NCI-H2171 (cell line): ENCODE measurements at regions not wholly inside any gene's neighbourhood (a gene's known extent, or its start where the extent isn't known, plus 50 kb on each side); places are given as distances from the start of the nearest gene placed in this dataset.
"Not testable (repeated sequence)": the region's sequence is repeated elsewhere in the genome, so short reads cannot be mapped to it uniquely, and the experiment has no call there.

ENCODE experiments used
- DNase-seq: peaks from one replicate; lab custom pipeline; 2025; lab: John Stamatoyannopoulos, UW

- no peak for DNase-seq
Measured at GRCh38 chr21:19076031-19076430, 672.4 kb upstream of the TMPRSS15 start.

GRCh38 chr21:19109694-19110093, 706.1 kb upstream of the TMPRSS15 start:
- no peak for DNase-seq

- DNase-seq = not testable (repeated sequence)
Measured at GRCh38 chr21:19119259-19119658, 715.7 kb upstream of the TMPRSS15 start.

- DNase-seq = no peak
Measured at GRCh38 chr21:19120591-19120990, 717.0 kb upstream of the TMPRSS15 start.

- peak; percentile 18 for DNase-seq
Measured at GRCh38 chr21:19122356-19122755, 718.8 kb upstream of the TMPRSS15 start.

GRCh38 chr21:19123053-19123452, 719.5 kb upstream of the TMPRSS15 start:
- no peak for DNase-seq

- no peak for DNase-seq
Measured at GRCh38 chr21:19123525-19123924, 719.9 kb upstream of the TMPRSS15 start.

- DNase-seq = no peak
Measured at GRCh38 chr21:19124691-19125090, 721.1 kb upstream of the TMPRSS15 start.

- no peak for DNase-seq
Measured at GRCh38 chr21:19130379-19131028, 726.9 kb upstream of the TMPRSS15 start.

- no peak for DNase-seq
Measured at GRCh38 chr21:19141511-19141910, 737.9 kb upstream of the TMPRSS15 start.

- DNase-seq = no peak
Measured at GRCh38 chr21:19145682-19146293, 742.2 kb upstream of the TMPRSS15 start.

GRCh38 chr21:19148056-19148455, 744.5 kb upstream of the TMPRSS15 start:
- DNase-seq = no peak

- DNase-seq = no peak
Measured at GRCh38 chr21:19171585-19171984, 768.0 kb upstream of the TMPRSS15 start.

GRCh38 chr21:19181604-19182140, 778.1 kb upstream of the TMPRSS15 start:
- no peak for DNase-seq

GRCh38 chr21:19197950-19198349, 794.4 kb upstream of the TMPRSS15 start:
- no peak for DNase-seq

- no peak for DNase-seq
Measured at GRCh38 chr21:19198801-19199200, 795.2 kb upstream of the TMPRSS15 start.

- no peak for DNase-seq
Measured at GRCh38 chr21:19218163-19218562, 814.6 kb upstream of the TMPRSS15 start.

GRCh38 chr21:19224090-19224489, 820.5 kb upstream of the TMPRSS15 start:
- DNase-seq = no peak

GRCh38 chr21:19228226-19228625, 824.6 kb upstream of the TMPRSS15 start:
- no peak for DNase-seq

GRCh38 chr21:19233841-19234240, 830.3 kb upstream of the TMPRSS15 start:
- DNase-seq = not testable (repeated sequence)

GRCh38 chr21:19236209-19236608, 832.6 kb upstream of the TMPRSS15 start:
- DNase-seq = no peak

- DNase-seq = no peak
Measured at GRCh38 chr21:19237608-19238007, 834.0 kb upstream of the TMPRSS15 start.

- DNase-seq = no peak
Measured at GRCh38 chr21:19239696-19240095, 836.1 kb upstream of the TMPRSS15 start.
